Thyroid gland (tissue), 4 donors: ENCODE measurements at regions not wholly inside any gene's neighbourhood (a gene's known extent, or its start where the extent isn't known, plus 50 kb on each side); places are given as distances from the start of the nearest gene placed in this dataset.

Source experiments
- POLR2A ChIP-seq, 2 donors: fragments of 450-650 bp; IDR thresholded peaks; one replicate each; pipeline ENCODE4 v1.6.1; 2017; ENCODE audit warnings: antibody characterized with exemption in 2 of 2, mild to moderate bottlenecking in 2 of 2, moderate library complexity in 1 of 2
- TF ChIP-seq, protein P1 (sequence below), 6 experiments: fragments of 200-600 bp in 3 of 6; fragments of 450-650 bp in 3 of 6; sonication (generic) in 3 of 6; IDR thresholded peaks; one replicate each; pipeline ENCODE4 v1.5.1; 2016 to 2019; ENCODE audit warnings: antibody characterized with exemption in 6 of 6, mild to moderate bottlenecking in 2 of 6, inconsistent platforms in 1 of 6, moderate library complexity in 1 of 6

DNA sequence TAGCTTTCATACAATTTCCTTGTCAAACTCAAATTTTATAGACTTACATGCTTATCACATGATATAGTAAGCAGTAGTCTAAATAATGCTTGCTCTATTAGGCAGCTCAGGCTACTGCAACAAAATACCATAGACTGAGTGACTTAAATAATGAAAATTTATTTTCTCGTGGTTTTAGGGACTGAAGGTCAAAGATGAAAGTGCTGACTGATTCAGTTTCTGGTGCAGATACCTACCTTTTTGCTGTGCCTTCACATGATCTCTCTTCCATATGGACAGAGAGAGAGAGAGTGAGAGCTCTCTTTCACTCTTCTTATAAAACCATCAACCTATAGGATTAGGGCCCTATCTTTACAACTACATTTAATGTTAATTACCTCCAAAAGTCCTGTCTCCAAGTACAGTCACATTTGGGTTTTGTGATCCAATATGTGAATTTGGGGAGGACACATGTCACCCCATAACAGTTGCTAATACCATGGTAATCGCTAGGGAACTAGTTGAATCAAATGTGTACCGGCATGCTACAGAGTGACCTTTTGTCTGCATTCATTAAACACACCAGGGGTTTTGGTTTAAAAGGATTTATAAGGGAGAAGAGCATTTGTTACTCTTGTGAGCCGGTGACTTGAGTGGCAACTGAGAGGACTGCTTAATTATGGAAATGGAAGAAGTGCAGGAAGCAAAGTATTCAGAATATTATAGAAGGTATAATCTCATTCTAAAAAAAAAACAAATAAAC is 723.4 kb upstream of the LRRTM4 start:
- TF ChIP-seq, protein P1, sequence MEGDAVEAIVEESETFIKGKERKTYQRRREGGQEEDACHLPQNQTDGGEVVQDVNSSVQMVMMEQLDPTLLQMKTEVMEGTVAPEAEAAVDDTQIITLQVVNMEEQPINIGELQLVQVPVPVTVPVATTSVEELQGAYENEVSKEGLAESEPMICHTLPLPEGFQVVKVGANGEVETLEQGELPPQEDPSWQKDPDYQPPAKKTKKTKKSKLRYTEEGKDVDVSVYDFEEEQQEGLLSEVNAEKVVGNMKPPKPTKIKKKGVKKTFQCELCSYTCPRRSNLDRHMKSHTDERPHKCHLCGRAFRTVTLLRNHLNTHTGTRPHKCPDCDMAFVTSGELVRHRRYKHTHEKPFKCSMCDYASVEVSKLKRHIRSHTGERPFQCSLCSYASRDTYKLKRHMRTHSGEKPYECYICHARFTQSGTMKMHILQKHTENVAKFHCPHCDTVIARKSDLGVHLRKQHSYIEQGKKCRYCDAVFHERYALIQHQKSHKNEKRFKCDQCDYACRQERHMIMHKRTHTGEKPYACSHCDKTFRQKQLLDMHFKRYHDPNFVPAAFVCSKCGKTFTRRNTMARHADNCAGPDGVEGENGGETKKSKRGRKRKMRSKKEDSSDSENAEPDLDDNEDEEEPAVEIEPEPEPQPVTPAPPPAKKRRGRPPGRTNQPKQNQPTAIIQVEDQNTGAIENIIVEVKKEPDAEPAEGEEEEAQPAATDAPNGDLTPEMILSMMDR (IDR thresholded peaks at IDR 0.05), result no peak
- no peak for TF ChIP-seq POLR2A (IDR thresholded peaks at IDR 0.05)
